DOHH2 (cell line): ENCODE measurements at regions not wholly inside any gene's neighbourhood (a gene's known extent, or its start where the extent isn't known, plus 50 kb on each side); places are given as distances from the start of the nearest gene placed in this dataset.

Source experiments
- H3F3A ChIP-seq: fragments of 200-600 bp; sonication (generic), shearing (Covaris generic); 2 replicates; pipeline ENCODE4 v1.6.0; 2016; ENCODE audit warnings: antibody characterized with exemption, mild to moderate bottlenecking; ENCODE audit not compliant: control insufficient read depth, insufficient read depth
- H3K27ac ChIP-seq: fragments of 200-600 bp; sonication (generic); 2 replicates; pipeline ENCODE4 v1.5.1; 2014; ENCODE audit warnings: low read depth, mild to moderate bottlenecking, low read length, moderate library complexity
- H3K27me3 ChIP-seq: fragments of 200-600 bp; sonication (generic); 2 replicates; pipeline ENCODE4 v1.6.1; 2014; ENCODE audit warnings: mild to moderate bottlenecking, low read length, mixed read lengths; ENCODE audit not compliant: control insufficient read depth
- H3K36me3 ChIP-seq: fragments of 200-600 bp; sonication (generic); 2 replicates; pipeline ENCODE4 v1.6.1; 2014; ENCODE audit warnings: mild to moderate bottlenecking, low read length, moderate library complexity, mixed read lengths; ENCODE audit not compliant: control insufficient read depth
- H3K4me1 ChIP-seq: fragments of 200-600 bp; sonication (generic); 2 replicates; pipeline ENCODE4 v1.6.1; 2014; ENCODE audit warnings: mild to moderate bottlenecking, low read length, mixed read lengths; ENCODE audit not compliant: control insufficient read depth
- H3K4me2 ChIP-seq: fragments of 200-600 bp; sonication (generic); 2 replicates; pipeline ENCODE4 v1.6.0; 2014; ENCODE audit warnings: mild to moderate bottlenecking, low read length, moderate library complexity
- H3K4me3 ChIP-seq: fragments of 200-600 bp; sonication (generic); 2 replicates; pipeline ENCODE4 v1.5.1; 2014; ENCODE audit warnings: mild to moderate bottlenecking, low read length, mixed read lengths
- H3K79me2 ChIP-seq: fragments of 200-600 bp; sonication (generic); 2 replicates; pipeline ENCODE4 v1.6.1; 2014; ENCODE audit warnings: mild to moderate bottlenecking, low read length, mixed read lengths; ENCODE audit not compliant: control insufficient read depth
- H3K9me2 ChIP-seq: fragments of 200-600 bp; sonication (generic); replicated peaks from 2 replicates; pipeline ENCODE4 v1.6.1; 2014; ENCODE audit warnings: mild to moderate bottlenecking, low read length, mixed read lengths; ENCODE audit not compliant: control insufficient read depth
- H3K9me3 ChIP-seq: fragments of 200-600 bp; sonication (generic); 2 replicates; pipeline ENCODE4 v1.6.1; 2014; ENCODE audit warnings: antibody characterized with exemption, low read length, mixed read lengths; ENCODE audit not compliant: control insufficient read depth, insufficient read depth
- H4K20me1 ChIP-seq: fragments of 200-600 bp; sonication (generic); 2 replicates; pipeline ENCODE4 v1.6.0; 2014; ENCODE audit warnings: low read depth, mild to moderate bottlenecking, antibody characterized with exemption, low read length, moderate library complexity; ENCODE audit not compliant: control insufficient read depth, insufficient read depth
- CTCF ChIP-seq: fragments of 200-600 bp; sonication (generic); IDR thresholded peaks from one replicate; pipeline ENCODE4 v1.5.1; 2014; ENCODE audit warnings: antibody characterized with exemption, mild to moderate bottlenecking, low read depth, low read length; ENCODE audit not compliant: poor library complexity, severe bottlenecking
- EZH2phosphoT487 ChIP-seq: fragments of 200-600 bp; sonication (generic); IDR thresholded peaks from 2 replicates; pipeline ENCODE4 v1.6.1; 2017; ENCODE audit warnings: borderline replicate concordance, mild to moderate bottlenecking, antibody characterized with exemption, low read length, moderate library complexity, mixed read lengths

GRCh38 chr20:19922716-19923115 is 94.4 kb upstream of the NAA20 start:
- Histone ChIP-seq H3F3A (no peaks in the 10 kb centered on the region), H3K36me3 (no peaks in the 10 kb centered on the region), H3K9me2 (no peaks in the 10 kb centered on the region), H4K20me1 (no peaks in the 10 kb centered on the region), H3K9me3 (no peaks in the 10 kb centered on the region), H3K4me2 (no peak overlapping the region), H3K4me3 (no peak overlapping the region), H3K27ac (no peak overlapping the region), H3K27me3 (no peaks in the 10 kb centered on the region), H3K4me1 (peaks cover 4% of the 10 kb centered on the region; the same call in 1 of the 2 replicates), H3K79me2 (no peaks in the 10 kb centered on the region)
- no peak for TF ChIP-seq CTCF
- TF ChIP-seq EZH2phosphoT487 = no peak

- no peaks in the 10 kb centered on the region for H3K4me1 ChIP-seq
- H3K79me2 ChIP-seq = no peaks in the 10 kb centered on the region
- H3K27ac ChIP-seq = no peak overlapping the region
- no peaks in the 10 kb centered on the region for H3F3A ChIP-seq
- H4K20me1 ChIP-seq = no peaks in the 10 kb centered on the region
- no peak overlapping the region for H3K4me2 ChIP-seq
- H3K9me2 ChIP-seq = no peaks in the 10 kb centered on the region
- no peaks in the 10 kb centered on the region for H3K36me3 ChIP-seq
- H3K27me3 ChIP-seq = no peaks in the 10 kb centered on the region
- no peak overlapping the region for H3K4me3 ChIP-seq
- no peak for TF ChIP-seq CTCF
- no peak for TF ChIP-seq EZH2phosphoT487
- H3K9me3 ChIP-seq = no peaks in the 10 kb centered on the region
These were observed 93.4 kb upstream of the NAA20 start for GRCh38 chr20:19923762-19924161.

- Histone ChIP-seq H3K4me2 (no peak overlapping the region), H3K9me3 (no peaks in the 10 kb centered on the region), H3K9me2 (no peaks in the 10 kb centered on the region), H3F3A (no peaks in the 10 kb centered on the region), H3K27me3 (no peaks in the 10 kb centered on the region), H3K79me2 (no peaks in the 10 kb centered on the region), H3K4me1 (no peaks in the 10 kb centered on the region), H3K27ac (no peak overlapping the region), H4K20me1 (no peaks in the 10 kb centered on the region), H3K36me3 (no peaks in the 10 kb centered on the region), H3K4me3 (no peak overlapping the region)
- TF ChIP-seq EZH2phosphoT487 (no peak), CTCF (no peak)
These were observed 92.9 kb upstream of the NAA20 start for GRCh38 chr20:19924255-19924654.

- H3K79me2 ChIP-seq = no peaks in the 10 kb centered on the region
- TF ChIP-seq EZH2phosphoT487 = no peak
- no peak for TF ChIP-seq CTCF
- no peaks in the 10 kb centered on the region for H3F3A ChIP-seq
- H3K27ac ChIP-seq = no peak overlapping the region
- H3K4me3 ChIP-seq = no peak overlapping the region
- no peaks in the 10 kb centered on the region for H3K9me2 ChIP-seq
- H3K9me3 ChIP-seq = no peaks in the 10 kb centered on the region
- no peak overlapping the region for H3K4me2 ChIP-seq
- H4K20me1 ChIP-seq = no peaks in the 10 kb centered on the region
- no peaks in the 10 kb centered on the region for H3K36me3 ChIP-seq
- H3K27me3 ChIP-seq = no peaks in the 10 kb centered on the region
- H3K4me1 ChIP-seq = no peaks in the 10 kb centered on the region
These were observed 90.6 kb upstream of the NAA20 start for GRCh38 chr20:19926591-19926990.
